ENCODE measurements at regions not wholly inside any gene's neighbourhood (a gene's known extent, or its start where the extent isn't known, plus 50 kb on each side); places are given as distances from the start of the nearest gene placed in this dataset.

- no peak for TF ChIP-seq USF1 (CRISPR knock-in tag; IDR thresholded peaks at IDR 0.05)
- no peak for TF ChIP-seq ETV6 (CRISPR knock-in tag; IDR thresholded peaks at IDR 0.05)
- TF ChIP-seq CTCF (IDR thresholded peaks at IDR 0.05): no peak
- TF ChIP-seq CREM (CRISPR knock-in tag; IDR thresholded peaks at IDR 0.05): no peak
- no peak for TF ChIP-seq E2F1 (CRISPR knock-in tag; IDR thresholded peaks at IDR 0.05)
- TF ChIP-seq RELA (CRISPR knock-in tag; IDR thresholded peaks at IDR 0.05; ENCODE audit: borderline replicate concordance): no peak
- TF ChIP-seq NR1H2 (CRISPR knock-in tag; IDR thresholded peaks at IDR 0.05): no peak
- TF ChIP-seq IRF2 (CRISPR knock-in tag; IDR thresholded peaks at IDR 0.05; ENCODE audit: borderline replicate concordance, low read depth): no peak
Measured at GRCh38 chr6:71476872-71477271, 188.3 kb downstream of the OGFRL1 start.
